Esophagus muscularis mucosa (tissue), 4 donors: ENCODE measurements at regions not wholly inside any gene's neighbourhood (a gene's known extent, or its start where the extent isn't known, plus 50 kb on each side); places are given as distances from the start of the nearest gene placed in this dataset.

ENCODE experiments used
- DNase-seq: peaks from one replicate; pipeline ENCODE4 v3.0.0-alpha.2; 2017; ENCODE audit errors: extremely low spot score
- H3K27ac ChIP-seq, 4 donors: fragments of 200-600 bp; sonication (generic); replicated peaks in 1 of 4; 1 replicate in 3 of 4; 2 replicates in 1 of 4; pipeline ENCODE4 v1.5.1; 2016 to 2019; ENCODE audit warnings: mild to moderate bottlenecking in 1 of 4
- H3K27me3 ChIP-seq, 4 donors: fragments of 200-600 bp; sonication (generic); one replicate each; pipeline versions ENCODE4 v1.5.1 to v1.6.0; 2016 to 2019
- H3K36me3 ChIP-seq, 4 donors: fragments of 200-600 bp; sonication (generic); one replicate each; pipeline ENCODE4 v1.5.1; 2016 to 2019
- H3K4me1 ChIP-seq, 4 donors: fragments of 200-600 bp; sonication (generic); one replicate each; pipeline ENCODE4 v1.5.1; 2016 to 2019
- H3K4me3 ChIP-seq, 4 donors: fragments of 200-600 bp; sonication (generic); 1 replicate in 2 of 4; 2 replicates in 2 of 4; pipeline ENCODE4 v1.5.1; 2016 to 2019; ENCODE audit warnings: mild to moderate bottlenecking in 4 of 4, moderate library complexity in 1 of 4
- H3K9me3 ChIP-seq, 4 donors: fragments of 200-600 bp; sonication (generic); 1 replicate in 3 of 4; 2 replicates in 1 of 4; pipeline ENCODE4 v1.5.1; 2016 to 2019
- EP300 ChIP-seq: sonication (generic); formaldehyde crosslinking; IDR thresholded peaks from one replicate; pipeline ENCODE4 v1.6.1; 2017; ENCODE audit warnings: antibody characterized with exemption
- POLR2A ChIP-seq: fragments of 450-650 bp; IDR thresholded peaks from one replicate; pipeline ENCODE4 v1.6.1; 2017; ENCODE audit warnings: antibody characterized with exemption, moderate library complexity, mild to moderate bottlenecking, low read depth
- POLR2AphosphoS5 ChIP-seq, 2 donors: sonication (generic); formaldehyde crosslinking; IDR thresholded peaks; one replicate each; pipeline ENCODE4 v1.6.1; 2017; ENCODE audit warnings: antibody characterized with exemption in 2 of 2
- WGBS: methylation state at CpG from one replicate; pipeline ENCODE4 v1.1.5; 2018; 5-methylcytosine and 5-hydroxymethylcytosine counted together
- intact Hi-C: fragments of 100-400 bp; cut with DNase I; formaldehyde crosslinking; loops from one replicate; pipeline ENCODE4 v1.15.1; 2023
- TF ChIP-seq, protein P1 (sequence below), 3 experiments: fragments of 200-600 bp in 2 of 3; fragments of 450-650 bp in 1 of 3; sonication (generic) in 2 of 3; IDR thresholded peaks; one replicate each; pipeline ENCODE4 v1.5.1; 2017 to 2019; ENCODE audit warnings: antibody characterized with exemption in 3 of 3, mild to moderate bottlenecking in 2 of 3, moderate library complexity in 1 of 3

DNA sequence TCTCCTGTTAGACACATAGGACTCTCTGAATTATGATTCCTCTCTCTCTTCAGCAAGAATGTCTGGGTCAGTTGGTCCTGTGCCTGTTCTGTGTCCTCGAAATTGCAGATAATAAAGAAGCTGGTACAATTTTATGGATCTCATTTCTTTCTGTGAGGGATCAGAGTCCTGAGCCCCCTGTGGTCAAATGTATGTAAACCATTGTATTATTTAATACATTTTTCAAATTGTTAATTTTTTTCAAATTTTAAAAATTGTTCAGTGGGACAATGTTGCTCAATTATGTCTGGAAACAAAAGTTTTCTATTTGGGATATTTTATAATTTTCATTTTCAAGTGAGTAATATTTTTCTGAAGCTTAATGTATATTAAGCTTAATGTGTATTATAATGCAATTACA is 513.5 kb downstream of the CCER1 start:
- Histone ChIP-seq H3K4me3 (no peak overlapping the region), H3K36me3 (no peaks in the 10 kb centered on the region), H3K27me3 (no peaks in the 10 kb centered on the region), H3K27ac (no peak overlapping the region), H3K4me1 (no peaks in the 10 kb centered on the region), H3K9me3 (peaks cover 0 to 16% (median 11%) of the 10 kb centered on the region in 4 donors)
- TF ChIP-seq POLR2A (no peak), EP300 (no peak), POLR2AphosphoS5 (IDR thresholded peaks at IDR 0.05) (no peak)
- TF ChIP-seq, protein P1, sequence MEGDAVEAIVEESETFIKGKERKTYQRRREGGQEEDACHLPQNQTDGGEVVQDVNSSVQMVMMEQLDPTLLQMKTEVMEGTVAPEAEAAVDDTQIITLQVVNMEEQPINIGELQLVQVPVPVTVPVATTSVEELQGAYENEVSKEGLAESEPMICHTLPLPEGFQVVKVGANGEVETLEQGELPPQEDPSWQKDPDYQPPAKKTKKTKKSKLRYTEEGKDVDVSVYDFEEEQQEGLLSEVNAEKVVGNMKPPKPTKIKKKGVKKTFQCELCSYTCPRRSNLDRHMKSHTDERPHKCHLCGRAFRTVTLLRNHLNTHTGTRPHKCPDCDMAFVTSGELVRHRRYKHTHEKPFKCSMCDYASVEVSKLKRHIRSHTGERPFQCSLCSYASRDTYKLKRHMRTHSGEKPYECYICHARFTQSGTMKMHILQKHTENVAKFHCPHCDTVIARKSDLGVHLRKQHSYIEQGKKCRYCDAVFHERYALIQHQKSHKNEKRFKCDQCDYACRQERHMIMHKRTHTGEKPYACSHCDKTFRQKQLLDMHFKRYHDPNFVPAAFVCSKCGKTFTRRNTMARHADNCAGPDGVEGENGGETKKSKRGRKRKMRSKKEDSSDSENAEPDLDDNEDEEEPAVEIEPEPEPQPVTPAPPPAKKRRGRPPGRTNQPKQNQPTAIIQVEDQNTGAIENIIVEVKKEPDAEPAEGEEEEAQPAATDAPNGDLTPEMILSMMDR (IDR thresholded peaks at IDR 0.05): no peak
- intact Hi-C loops: no loop called here
- WGBS: 83% methylated on average over 1 of the region's 1 CpG
- DNase-seq: no peak

DNA sequence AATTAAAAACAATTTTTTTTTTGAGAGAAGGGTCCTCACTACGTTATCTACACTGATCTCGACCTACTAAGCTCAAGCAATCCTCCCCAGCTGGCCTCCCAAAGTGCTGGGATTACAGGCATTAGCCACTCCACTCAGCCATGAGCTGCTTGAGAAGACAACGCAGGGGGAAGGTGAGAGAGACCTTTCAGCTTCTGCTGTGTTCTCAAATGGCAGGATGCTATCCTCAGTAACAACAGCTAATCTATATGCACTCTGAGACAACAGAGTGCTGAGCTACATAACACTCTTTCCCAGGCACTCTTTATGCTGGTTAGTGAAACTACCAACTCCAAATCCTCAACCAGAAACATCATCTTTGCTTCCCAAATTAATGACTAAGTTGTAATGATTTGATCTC is 526.1 kb downstream of the CCER1 start:
- TF ChIP-seq POLR2A (no peak), POLR2AphosphoS5 (IDR thresholded peaks at IDR 0.05) (no peak), EP300 (no peak)
- TF ChIP-seq, protein P1 (IDR thresholded peaks at IDR 0.05): no peak
- Histone ChIP-seq H3K4me1 (peaks cover 0 to 8% (median 3%) of the 10 kb centered on the region in 4 donors), H3K36me3 (no peaks in the 10 kb centered on the region), H3K9me3 (peaks cover 0 to 2% (median 0%) of the 10 kb centered on the region in 4 donors), H3K27me3 (no peaks in the 10 kb centered on the region), H3K27ac (no peak overlapping the region), H3K4me3 (no peak overlapping the region)
- DNase-seq: no peak
- intact Hi-C loops: no loop called here
- WGBS: 77% methylated on average over 3 of the region's 3 CpGs

DNA sequence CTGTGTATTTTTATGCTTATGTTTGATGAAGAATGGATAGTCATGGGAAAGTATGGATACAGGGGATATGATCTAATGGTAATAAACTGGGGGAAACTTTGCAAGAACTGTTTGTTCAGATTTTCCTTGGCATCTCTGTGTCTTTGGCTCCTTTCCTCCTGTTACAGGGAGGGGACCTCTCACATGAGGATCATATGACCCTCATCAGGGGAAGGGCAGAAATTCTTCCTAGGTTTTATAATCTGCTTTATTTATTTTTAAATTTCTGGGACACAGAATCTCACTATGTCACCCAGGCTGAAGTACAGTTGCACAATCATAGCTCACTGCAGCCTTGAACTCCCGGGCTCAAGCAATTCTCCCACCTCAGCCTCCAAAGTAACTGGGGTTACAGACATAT is 526.5 kb downstream of the CCER1 start:
- H3K4me3 ChIP-seq: no peak overlapping the region
- peaks cover 0 to 8% (median 3%) of the 10 kb centered on the region in 4 donors for H3K4me1 ChIP-seq
- H3K9me3 ChIP-seq: no peaks in the 10 kb centered on the region
- TF ChIP-seq POLR2AphosphoS5 (IDR thresholded peaks at IDR 0.05) (no peak), POLR2A (no peak), EP300 (no peak)
- TF ChIP-seq, protein P1 (IDR thresholded peaks at IDR 0.05): no peak
- intact Hi-C loops: no loop called here
- WGBS: 60% methylated on average over 1 of the region's 1 CpG
- no peaks in the 10 kb centered on the region for H3K36me3 ChIP-seq
- H3K27me3 ChIP-seq: no peaks in the 10 kb centered on the region
- no peak for DNase-seq
- no peak overlapping the region for H3K27ac ChIP-seq

DNA sequence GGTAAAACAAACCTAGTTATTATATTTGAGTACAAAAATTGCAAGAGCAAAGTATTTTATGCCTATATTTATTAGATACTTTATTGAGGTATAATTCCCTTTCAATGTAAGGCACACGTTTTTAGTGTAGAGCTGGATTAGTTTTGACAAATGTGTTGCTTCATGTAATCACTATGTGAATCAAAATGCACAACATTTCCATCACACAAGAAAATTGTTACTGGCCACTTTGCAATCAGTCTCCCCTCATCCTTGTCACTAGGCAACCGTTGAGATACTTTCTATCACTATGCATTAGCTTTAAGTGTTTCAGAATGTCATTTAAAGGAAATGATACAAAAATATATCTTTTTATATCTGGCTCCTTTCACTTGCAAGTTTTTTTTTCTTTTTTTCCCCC is 531.0 kb downstream of the CCER1 start:
- Histone ChIP-seq H3K36me3 (no peaks in the 10 kb centered on the region), H3K9me3 (no peaks in the 10 kb centered on the region), H3K4me1 (peaks cover 0 to 8% (median 3%) of the 10 kb centered on the region in 4 donors), H3K4me3 (no peak overlapping the region), H3K27me3 (no peaks in the 10 kb centered on the region), H3K27ac (no peak overlapping the region)
- no peak for DNase-seq
- intact Hi-C loops: no loop called here
- 64% methylated on average over 2 of the region's 2 CpGs for WGBS
- no peak for TF ChIP-seq EP300

DNA sequence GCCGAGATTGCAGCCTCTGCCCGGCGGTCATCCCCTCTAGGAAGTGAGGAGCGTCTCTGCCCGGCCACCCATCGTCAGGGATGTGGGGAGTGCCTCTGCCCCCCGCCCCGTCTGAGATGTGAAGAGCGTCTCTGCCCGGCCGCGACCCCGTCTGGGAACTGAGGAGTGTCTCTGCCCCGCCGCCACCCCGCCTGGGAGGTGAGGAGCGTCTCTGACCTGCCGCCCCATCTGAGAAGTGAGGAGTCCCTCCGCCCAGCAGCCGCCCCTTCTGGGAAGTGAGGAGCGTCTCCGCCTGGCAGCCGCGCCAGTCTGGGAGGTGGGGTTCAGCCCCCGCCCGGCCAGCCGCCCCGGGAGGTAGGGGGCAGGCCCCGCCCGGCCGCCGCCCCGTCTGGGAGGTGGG is 544.0 kb downstream of the CCER1 start:
- H3K27ac ChIP-seq: no peak overlapping the region
- no peak for DNase-seq
- H3K27me3 ChIP-seq: no peaks in the 10 kb centered on the region
- H3K4me1 ChIP-seq: no peaks in the 10 kb centered on the region
- 97% methylated on average over 12 of the region's 33 CpGs for WGBS
- H3K4me3 ChIP-seq: no peak overlapping the region
- TF ChIP-seq, protein P1 (IDR thresholded peaks at IDR 0.05): no peak
- TF ChIP-seq EP300 (no peak), POLR2AphosphoS5 (IDR thresholded peaks at IDR 0.05) (no peak)
- no peaks in the 10 kb centered on the region for H3K9me3 ChIP-seq
- no peaks in the 10 kb centered on the region for H3K36me3 ChIP-seq
- intact Hi-C loops: no loop called here
